A549 (cell line): ENCODE measurements at regions not wholly inside any gene's neighbourhood (a gene's known extent, or its start where the extent isn't known, plus 50 kb on each side); places are given as distances from the start of the nearest gene placed in this dataset.
A peak's percentile ranks its signal among the peaks of the same experiment; 100 is the strongest.

ENCODE experiments used
- ATAC-seq, 2 experiments: fragments of 200-7000 bp in 1 of 2; fragments of >200 bp in 1 of 2; cut with Nextera tagmentation in 1 of 2; cut with Tn5 transposase in 1 of 2; 3 replicates each; pipeline versions ENCODE4 v1.8.0 to v1.9.1; 2018 to 2020; ENCODE audit warnings: mild to moderate bottlenecking in 1 of 2, moderate library complexity in 1 of 2
- CTCF ChIA-PET: fragments of 300-600 bp; sonication (Branson Sonifier 250); formaldehyde crosslinking; extraction: SDS; loops from one replicate; lab custom pipeline; 2021; ENCODE audit warnings: antibody characterized with exemption, inconsistent platforms; lab: Yijun Ruan, JAX
- POLR2A ChIA-PET: fragments of 350-600 bp; formaldehyde crosslinking; extraction: SDS; loops from one replicate; lab custom pipeline; 2021; ENCODE audit warnings: antibody characterized with exemption, inconsistent platforms; lab: Yijun Ruan, JAX
- DNase-seq, 2 experiments: peaks; one replicate each; pipeline versions ENCODE4 v3.0.0 to v3.0.0-alpha.2; 2011 to 2016; ENCODE audit warnings: low read depth in 1 of 2, low spot score in 1 of 2
- FAIRE-seq: peaks from 2 replicates; lab custom pipeline; 2011; peaks lifted over from hg19 to GRCh38; lab: Jason Lieb, UNC
- H3K27ac ChIP-seq, 2 experiments: fragments of >200 bp; sonication (Bioruptor Twin); formaldehyde crosslinking; 3 replicates each; pipeline ENCODE4 v1.5.1; 2016 to 2017
- H3K4me1 ChIP-seq: fragments of >200 bp; sonication (Bioruptor Twin); formaldehyde crosslinking; 3 replicates; pipeline ENCODE4 v1.6.1; 2016
- H3K4me2 ChIP-seq: fragments of >200 bp; sonication (Bioruptor Twin); formaldehyde crosslinking; 3 replicates; pipeline ENCODE4 v1.6.1; 2016
- H3K4me3 ChIP-seq: fragments of >200 bp; sonication (Bioruptor Twin); formaldehyde crosslinking; 3 replicates; pipeline ENCODE4 v1.5.1; 2016
- H3K9me3 ChIP-seq: fragments of >200 bp; sonication (Bioruptor Twin); formaldehyde crosslinking; 3 replicates; pipeline ENCODE4 v1.6.1; 2016
- CBX8 ChIP-seq: fragments of 200-600 bp; sonication (generic); IDR thresholded peaks from 2 replicates; pipeline ENCODE4 v1.6.1; 2016
- GATA3 ChIP-seq: IDR thresholded peaks from 2 replicates; pipeline ENCODE4 v1.6.1; 2012; ENCODE audit warnings: borderline replicate concordance
- HOXB13 ChIP-seq: fragments of 250-450 bp; sonication (Bioruptor Pico); IDR thresholded peaks from 2 replicates; pipeline ENCODE4 v1.5.0; 2020; ENCODE audit warnings: low read depth, mild to moderate bottlenecking, moderate library complexity
- HOXB5 ChIP-seq: fragments of 250-450 bp; sonication (Bioruptor Pico); IDR thresholded peaks from 2 replicates; pipeline ENCODE4 v1.5.0; 2020; ENCODE audit warnings: mild to moderate bottlenecking, moderate library complexity
- MAFK ChIP-seq: fragments of 450-650 bp; IDR thresholded peaks from 2 replicates; pipeline ENCODE4 v1.6.1; 2014; ENCODE audit not compliant: partially characterized antibody
- RCOR1 ChIP-seq: fragments of 150-350 bp; IDR thresholded peaks from 2 replicates; pipeline ENCODE4 v1.6.1; 2014; ENCODE audit warnings: antibody characterized with exemption, low read length, low read depth
- SREBF2 ChIP-seq: fragments of 450-650 bp; IDR thresholded peaks from 2 replicates; pipeline ENCODE4 v1.6.1; 2014; ENCODE audit warnings: mild to moderate bottlenecking, moderate library complexity
- ZC3H11A ChIP-seq: fragments of 450-650 bp; IDR thresholded peaks from 2 replicates; pipeline ENCODE4 v1.6.1; 2014; ENCODE audit warnings: antibody characterized with exemption, mild to moderate bottlenecking
- ZFP36 ChIP-seq: fragments of 450-650 bp; IDR thresholded peaks from 2 replicates; pipeline ENCODE4 v1.6.1; 2014; ENCODE audit warnings: borderline replicate concordance; ENCODE audit not compliant: partially characterized antibody
- ZSCAN20 ChIP-seq: fragments of 250-450 bp; sonication (Bioruptor Pico); IDR thresholded peaks from 2 replicates; pipeline ENCODE4 v1.8.0; 2022; ENCODE audit warnings: mild to moderate bottlenecking, moderate library complexity
- WGBS: methylation state at CpG from one replicate; pipeline ENCODE4 v1.1.6; 2017; ENCODE audit errors: missing lambda C conversion rate; 5-methylcytosine and 5-hydroxymethylcytosine counted together
- TF ChIP-seq, protein P1 (sequence below): IDR thresholded peaks from 2 replicates; pipeline ENCODE4 v1.6.1; 2012
- TF ChIP-seq, protein P2 (sequence below): fragments of 250-450 bp; sonication (Bioruptor Pico); IDR thresholded peaks from 2 replicates; pipeline ENCODE4 v1.5.0; 2021; ENCODE audit warnings: mild to moderate bottlenecking, moderate library complexity, borderline replicate concordance
- TF ChIP-seq, protein P3 (sequence below): fragments of 150-350 bp; IDR thresholded peaks from 2 replicates; pipeline ENCODE4 v1.6.1; 2014; ENCODE audit warnings: low read depth, mild to moderate bottlenecking, low read length
- TF ChIP-seq, protein P4 (sequence below): IDR thresholded peaks from 2 replicates; pipeline ENCODE4 v1.6.1; 2012; ENCODE audit warnings: low read depth, borderline replicate concordance

DNA sequence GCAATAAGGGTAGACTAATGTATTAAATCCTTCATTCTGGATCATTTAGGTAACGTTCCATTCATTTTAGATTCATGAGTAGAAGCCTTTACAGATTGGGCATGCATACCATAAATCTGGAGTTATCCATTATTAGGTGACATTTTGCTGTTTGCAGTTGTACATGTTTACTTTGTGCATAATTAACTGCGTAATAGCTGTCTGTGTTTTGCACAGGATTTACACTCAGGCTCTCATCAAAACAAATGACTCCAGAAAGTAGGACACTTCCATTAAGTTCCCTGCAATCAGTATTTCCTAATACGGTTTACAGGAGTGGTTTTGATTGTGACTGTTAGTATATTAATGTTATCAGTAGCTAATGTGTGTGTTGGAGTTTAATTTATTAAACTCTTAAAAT lies 997.4 kb downstream of the HACE1 start:
- Histone ChIP-seq H3K4me1 (no peaks in the 10 kb centered on the region), H3K4me2 (no peak overlapping the region), H3K27ac (no peak overlapping the region), H3K9me3 (no peaks in the 10 kb centered on the region), H3K4me3 (no peak overlapping the region)
- DNase-seq: no peak
- ChIA-PET CTCF (no interaction called here), POLR2A (no interaction called here)
- WGBS: 2% methylated on average over 3 of the region's 3 CpGs
- ATAC-seq: no peak
- TF ChIP-seq, protein P1, sequence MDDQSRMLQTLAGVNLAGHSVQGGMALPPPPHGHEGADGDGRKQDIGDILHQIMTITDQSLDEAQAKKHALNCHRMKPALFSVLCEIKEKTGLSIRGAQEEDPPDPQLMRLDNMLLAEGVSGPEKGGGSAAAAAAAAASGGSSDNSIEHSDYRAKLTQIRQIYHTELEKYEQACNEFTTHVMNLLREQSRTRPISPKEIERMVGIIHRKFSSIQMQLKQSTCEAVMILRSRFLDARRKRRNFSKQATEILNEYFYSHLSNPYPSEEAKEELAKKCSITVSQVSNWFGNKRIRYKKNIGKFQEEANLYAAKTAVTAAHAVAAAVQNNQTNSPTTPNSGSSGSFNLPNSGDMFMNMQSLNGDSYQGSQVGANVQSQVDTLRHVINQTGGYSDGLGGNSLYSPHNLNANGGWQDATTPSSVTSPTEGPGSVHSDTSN: no peak
- no peak for TF ChIP-seq CBX8
- FAIRE-seq: no peak

DNA sequence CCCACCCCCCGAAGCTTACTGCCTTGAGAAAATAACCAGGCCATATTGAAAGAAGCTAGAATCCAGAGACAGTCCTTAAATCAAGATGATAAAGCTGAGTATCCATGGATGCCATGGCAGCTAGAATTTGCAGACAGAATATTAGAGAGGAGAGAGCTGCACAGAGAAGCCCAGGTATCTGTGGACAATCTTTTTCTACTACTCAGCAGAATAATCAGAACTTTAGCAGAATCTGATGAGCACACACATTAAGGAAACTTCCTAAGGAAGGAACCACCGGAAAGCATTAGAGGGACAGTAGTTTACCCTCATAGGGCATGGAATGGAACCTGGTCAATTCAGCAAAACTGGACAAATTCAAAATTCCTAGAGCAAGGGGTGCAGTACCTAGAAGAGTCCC lies 1001.7 kb downstream of the HACE1 start:
- FAIRE-seq: no peak
- ChIA-PET POLR2A (no interaction called here), CTCF (no interaction called here)
- 0% methylated on average over 2 of the region's 2 CpGs for WGBS
- peak; percentile 7 for TF ChIP-seq MAFK
- TF ChIP-seq ZFP36: no peak
- TF ChIP-seq HOXB13 (CRISPR knock-in tag): no peak
- H3K27ac ChIP-seq: no peak overlapping the region
- H3K4me2 ChIP-seq: no peak overlapping the region
- no peak overlapping the region for H3K4me3 ChIP-seq
- no peak for ATAC-seq
- no peaks in the 10 kb centered on the region for H3K9me3 ChIP-seq
- H3K4me1 ChIP-seq: no peaks in the 10 kb centered on the region
- no peak for DNase-seq

DNA sequence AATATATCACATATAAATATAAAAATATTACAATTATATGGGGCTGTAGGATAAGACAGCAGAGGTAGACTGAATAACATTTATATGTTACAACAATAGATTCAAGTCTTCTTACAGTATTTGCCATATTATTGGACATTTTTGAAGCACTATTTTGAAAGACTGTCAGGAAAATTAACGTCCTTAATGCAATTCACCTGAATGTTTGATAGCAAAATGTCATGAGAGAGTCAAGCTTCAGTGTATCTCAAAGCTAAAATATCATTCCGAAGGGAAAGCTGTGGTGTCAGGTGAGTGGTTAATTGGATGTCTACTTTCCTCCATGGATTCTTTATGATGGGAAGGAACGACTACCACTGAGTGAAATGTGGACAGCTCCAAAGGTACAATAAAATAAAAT lies 1004.0 kb downstream of the HACE1 start:
- 8% methylated on average over 3 of the region's 3 CpGs for WGBS
- POLR2A ChIA-PET: no interaction called here
- DNase-seq: no peak
- CTCF ChIA-PET: no interaction called here
- H3K4me1 ChIP-seq: no peaks in the 10 kb centered on the region
- TF ChIP-seq, protein P2, sequence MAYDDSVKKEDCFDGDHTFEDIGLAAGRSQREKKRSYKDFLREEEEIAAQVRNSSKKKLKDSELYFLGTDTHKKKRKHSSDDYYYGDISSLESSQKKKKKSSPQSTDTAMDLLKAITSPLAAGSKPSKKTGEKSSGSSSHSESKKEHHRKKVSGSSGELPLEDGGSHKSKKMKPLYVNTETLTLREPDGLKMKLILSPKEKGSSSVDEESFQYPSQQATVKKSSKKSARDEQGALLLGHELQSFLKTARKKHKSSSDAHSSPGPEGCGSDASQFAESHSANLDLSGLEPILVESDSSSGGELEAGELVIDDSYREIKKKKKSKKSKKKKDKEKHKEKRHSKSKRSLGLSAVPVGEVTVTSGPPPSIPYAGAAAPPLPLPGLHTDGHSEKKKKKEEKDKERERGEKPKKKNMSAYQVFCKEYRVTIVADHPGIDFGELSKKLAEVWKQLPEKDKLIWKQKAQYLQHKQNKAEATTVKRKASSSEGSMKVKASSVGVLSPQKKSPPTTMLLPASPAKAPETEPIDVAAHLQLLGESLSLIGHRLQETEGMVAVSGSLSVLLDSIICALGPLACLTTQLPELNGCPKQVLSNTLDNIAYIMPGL (CRISPR knock-in tag): no peak
- TF ChIP-seq ZC3H11A (no peak), ZSCAN20 (CRISPR knock-in tag) (no peak)
- TF ChIP-seq, all 56 proteins: peak for 0
- no peak for ATAC-seq
- Histone ChIP-seq H3K27ac (no peak overlapping the region), H3K4me3 (no peak overlapping the region), H3K4me2 (no peak overlapping the region), H3K9me3 (no peaks in the 10 kb centered on the region)
- FAIRE-seq: no peak

DNA sequence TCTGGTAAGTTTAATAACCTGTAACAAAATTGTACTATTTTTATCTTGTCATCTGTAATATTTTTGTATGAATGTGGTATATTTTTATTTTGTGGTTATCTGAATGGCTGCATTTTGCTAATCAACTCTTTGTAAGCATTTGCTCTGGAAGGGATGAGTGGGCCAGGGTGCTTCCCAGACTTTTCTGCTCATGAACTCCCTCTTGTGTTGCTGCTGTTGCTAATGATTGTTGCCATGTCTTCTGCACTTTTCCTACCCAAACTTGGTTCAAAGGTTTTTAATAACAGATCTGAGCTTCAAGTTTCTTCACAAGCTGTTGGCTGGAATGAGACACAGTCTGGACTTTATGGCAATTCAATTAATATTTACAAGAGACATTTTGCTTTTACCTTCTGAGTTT lies 1005.7 kb downstream of the HACE1 start:
- H3K27ac ChIP-seq: no peak overlapping the region
- no peaks in the 10 kb centered on the region for H3K4me1 ChIP-seq
- H3K9me3 ChIP-seq: no peaks in the 10 kb centered on the region
- no peak for FAIRE-seq
- TF ChIP-seq, protein P3, sequence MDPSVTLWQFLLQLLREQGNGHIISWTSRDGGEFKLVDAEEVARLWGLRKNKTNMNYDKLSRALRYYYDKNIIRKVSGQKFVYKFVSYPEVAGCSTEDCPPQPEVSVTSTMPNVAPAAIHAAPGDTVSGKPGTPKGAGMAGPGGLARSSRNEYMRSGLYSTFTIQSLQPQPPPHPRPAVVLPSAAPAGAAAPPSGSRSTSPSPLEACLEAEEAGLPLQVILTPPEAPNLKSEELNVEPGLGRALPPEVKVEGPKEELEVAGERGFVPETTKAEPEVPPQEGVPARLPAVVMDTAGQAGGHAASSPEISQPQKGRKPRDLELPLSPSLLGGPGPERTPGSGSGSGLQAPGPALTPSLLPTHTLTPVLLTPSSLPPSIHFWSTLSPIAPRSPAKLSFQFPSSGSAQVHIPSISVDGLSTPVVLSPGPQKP: no peak
- TF ChIP-seq, all 56 proteins: peak for 0
- DNase-seq (no peak), ATAC-seq (no peak)
- Histone ChIP-seq H3K4me2 (no peak overlapping the region), H3K4me3 (no peak overlapping the region)
- ChIA-PET CTCF (no interaction called here), POLR2A (no interaction called here)

DNA sequence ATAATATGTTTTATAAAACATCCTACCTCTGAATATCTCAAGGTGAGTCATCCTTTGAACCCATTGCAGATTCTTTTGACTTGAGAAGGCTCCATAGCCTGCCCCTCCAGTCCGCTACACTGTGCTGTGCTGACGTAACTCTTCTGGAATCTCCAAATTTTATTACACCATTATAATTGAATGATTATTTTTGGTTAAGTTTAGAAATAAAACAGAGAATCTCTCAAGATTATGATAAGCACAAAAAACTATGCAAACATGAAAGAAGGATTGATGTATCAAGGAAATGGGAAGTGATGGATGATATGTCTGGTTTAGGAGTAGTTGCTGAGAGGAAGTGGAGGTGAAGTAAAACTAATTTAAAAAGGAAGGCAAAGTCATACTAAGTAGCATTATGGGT lies 1021.3 kb downstream of the HACE1 start:
- FAIRE-seq: no peak
- ChIA-PET CTCF (no interaction called here), POLR2A (no interaction called here)
- no peak for DNase-seq
- Histone ChIP-seq H3K4me2 (no peak overlapping the region), H3K4me3 (no peak overlapping the region), H3K27ac (no peak overlapping the region), H3K9me3 (no peaks in the 10 kb centered on the region), H3K4me1 (no peaks in the 10 kb centered on the region)
- 12% methylated on average over 2 of the region's 2 CpGs for WGBS
- TF ChIP-seq ZFP36 (no peak), RCOR1 (no peak), SREBF2 (no peak), HOXB5 (no peak), GATA3 (no peak), HOXB13 (CRISPR knock-in tag) (no peak)
- TF ChIP-seq, protein P3: no peak
- TF ChIP-seq, protein P4, sequence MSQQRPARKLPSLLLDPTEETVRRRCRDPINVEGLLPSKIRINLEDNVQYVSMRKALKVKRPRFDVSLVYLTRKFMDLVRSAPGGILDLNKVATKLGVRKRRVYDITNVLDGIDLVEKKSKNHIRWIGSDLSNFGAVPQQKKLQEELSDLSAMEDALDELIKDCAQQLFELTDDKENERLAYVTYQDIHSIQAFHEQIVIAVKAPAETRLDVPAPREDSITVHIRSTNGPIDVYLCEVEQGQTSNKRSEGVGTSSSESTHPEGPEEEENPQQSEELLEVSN: no peak
- no peak for ATAC-seq
